ENCODE measurements at regions not wholly inside any gene's neighbourhood (a gene's known extent, or its start where the extent isn't known, plus 50 kb on each side); places are given as distances from the start of the nearest gene placed in this dataset.

GRCh38 chr1:147077523-147077922, 94.7 kb downstream of the PRKAB2 start:
- TF ChIP-seq CTCF (IDR thresholded peaks at IDR 0.05; ENCODE audit: low read depth, low read length, poor library complexity, severe bottlenecking): no peak
- TF ChIP-seq EZH2phosphoT487 (IDR thresholded peaks at IDR 0.05; ENCODE audit: borderline replicate concordance, low read length): no peak

Data from DOHH2 (cell line).